ENCODE measurements at regions not wholly inside any gene's neighbourhood (a gene's known extent, or its start where the extent isn't known, plus 50 kb on each side); places are given as distances from the start of the nearest gene placed in this dataset.

DNA sequence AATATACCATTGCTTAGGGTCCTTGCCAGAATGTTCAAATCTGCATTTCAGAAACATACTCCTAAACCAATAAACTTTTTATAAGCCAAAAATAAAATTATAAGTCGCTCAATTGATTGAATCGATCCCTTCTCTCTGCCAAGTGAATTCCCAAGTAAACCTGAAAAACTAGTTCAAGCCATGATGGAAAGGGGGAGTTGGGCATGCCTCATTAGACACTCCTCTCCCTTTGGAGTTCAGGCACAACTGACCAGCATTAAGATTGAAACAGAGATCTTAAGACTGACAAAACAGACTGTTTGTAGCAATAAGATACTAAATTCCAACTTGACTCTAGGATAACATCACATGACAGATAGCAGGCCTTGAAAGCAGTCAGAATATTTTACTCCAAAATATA lies 113.7 kb upstream of the RASGRP1 start:
- Mint-ChIP-seq H3K27ac (no peak overlapping the region), H3K9me3 (peaks cover 11% of the 10 kb centered on the region), H3K36me3 (no peaks in the 10 kb centered on the region), H3K4me1 (0 out of 2 replicates have a peak, but pooled peaks cover 3% of the 10 kb centered on the region), H3K4me3 (no peak overlapping the region), H3K27me3 (ENCODE audit: low read depth) (no peaks in the 10 kb centered on the region; the same call in 1 of the 2 replicates)
- TF ChIP-seq ATF1 (CRISPR knock-in tag; IDR thresholded peaks at IDR 0.05) (no peak), EMX1 (CRISPR knock-in tag; IDR thresholded peaks at IDR 0.05) (no peak), HMGA2 (CRISPR knock-in tag; IDR thresholded peaks at IDR 0.05) (no peak), JAZF1 (CRISPR knock-in tag; IDR thresholded peaks at IDR 0.05) (no peak), TEAD4 (CRISPR knock-in tag; IDR thresholded peaks at IDR 0.05) (no peak), NFATC4 (CRISPR knock-in tag; IDR thresholded peaks at IDR 0.05) (no peak), RELA (CRISPR knock-in tag; IDR thresholded peaks at IDR 0.05; ENCODE audit: borderline replicate concordance) (no peak), NR3C1 (CRISPR knock-in tag; conservative IDR thresholded peaks at IDR 0.05; ENCODE audit: low read depth) (no peak), IRF1 (CRISPR knock-in tag; IDR thresholded peaks at IDR 0.05) (no peak), KAT7 (CRISPR knock-in tag; IDR thresholded peaks at IDR 0.05; ENCODE audit: borderline replicate concordance) (no peak), CBFB (CRISPR knock-in tag; IDR thresholded peaks at IDR 0.05; ENCODE audit: low read depth) (no peak), TP53 (CRISPR knock-in tag; IDR thresholded peaks at IDR 0.05) (no peak), ZNF416 (CRISPR knock-in tag; IDR thresholded peaks at IDR 0.05) (no peak), TCF7 (CRISPR knock-in tag; IDR thresholded peaks at IDR 0.05; ENCODE audit: low read depth) (no peak)
- TF ChIP-seq, protein P1, sequence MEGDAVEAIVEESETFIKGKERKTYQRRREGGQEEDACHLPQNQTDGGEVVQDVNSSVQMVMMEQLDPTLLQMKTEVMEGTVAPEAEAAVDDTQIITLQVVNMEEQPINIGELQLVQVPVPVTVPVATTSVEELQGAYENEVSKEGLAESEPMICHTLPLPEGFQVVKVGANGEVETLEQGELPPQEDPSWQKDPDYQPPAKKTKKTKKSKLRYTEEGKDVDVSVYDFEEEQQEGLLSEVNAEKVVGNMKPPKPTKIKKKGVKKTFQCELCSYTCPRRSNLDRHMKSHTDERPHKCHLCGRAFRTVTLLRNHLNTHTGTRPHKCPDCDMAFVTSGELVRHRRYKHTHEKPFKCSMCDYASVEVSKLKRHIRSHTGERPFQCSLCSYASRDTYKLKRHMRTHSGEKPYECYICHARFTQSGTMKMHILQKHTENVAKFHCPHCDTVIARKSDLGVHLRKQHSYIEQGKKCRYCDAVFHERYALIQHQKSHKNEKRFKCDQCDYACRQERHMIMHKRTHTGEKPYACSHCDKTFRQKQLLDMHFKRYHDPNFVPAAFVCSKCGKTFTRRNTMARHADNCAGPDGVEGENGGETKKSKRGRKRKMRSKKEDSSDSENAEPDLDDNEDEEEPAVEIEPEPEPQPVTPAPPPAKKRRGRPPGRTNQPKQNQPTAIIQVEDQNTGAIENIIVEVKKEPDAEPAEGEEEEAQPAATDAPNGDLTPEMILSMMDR (IDR thresholded peaks at IDR 0.05) = no peak
- TF ChIP-seq, protein P2, sequence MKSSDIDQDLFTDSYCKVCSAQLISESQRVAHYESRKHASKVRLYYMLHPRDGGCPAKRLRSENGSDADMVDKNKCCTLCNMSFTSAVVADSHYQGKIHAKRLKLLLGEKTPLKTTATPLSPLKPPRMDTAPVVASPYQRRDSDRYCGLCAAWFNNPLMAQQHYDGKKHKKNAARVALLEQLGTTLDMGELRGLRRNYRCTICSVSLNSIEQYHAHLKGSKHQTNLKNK (CRISPR knock-in tag; IDR thresholded peaks at IDR 0.05) = no peak
- TF ChIP-seq, protein P3, sequence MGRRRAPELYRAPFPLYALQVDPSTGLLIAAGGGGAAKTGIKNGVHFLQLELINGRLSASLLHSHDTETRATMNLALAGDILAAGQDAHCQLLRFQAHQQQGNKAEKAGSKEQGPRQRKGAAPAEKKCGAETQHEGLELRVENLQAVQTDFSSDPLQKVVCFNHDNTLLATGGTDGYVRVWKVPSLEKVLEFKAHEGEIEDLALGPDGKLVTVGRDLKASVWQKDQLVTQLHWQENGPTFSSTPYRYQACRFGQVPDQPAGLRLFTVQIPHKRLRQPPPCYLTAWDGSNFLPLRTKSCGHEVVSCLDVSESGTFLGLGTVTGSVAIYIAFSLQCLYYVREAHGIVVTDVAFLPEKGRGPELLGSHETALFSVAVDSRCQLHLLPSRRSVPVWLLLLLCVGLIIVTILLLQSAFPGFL (CRISPR knock-in tag; IDR thresholded peaks at IDR 0.05; ENCODE audit: borderline replicate concordance) = no peak
- ATAC-seq (no peak), DNase-seq (ENCODE audit: low spot score) (no peak)
- CTCF ChIA-PET = interaction anchor here (1.4 kb wide), 1 partner anchor 238 kb away, joined by 4 read pairs; no protein-coding TSS in a partner anchor
- POLR2A ChIA-PET = no interaction called here

GRCh38 chr15:38680775-38681174 lies 116.2 kb upstream of the RASGRP1 start:
- DNase-seq (ENCODE audit: low spot score) = no peak

More at GRCh38 chr15:38680775-38681174, 116.2 kb upstream of the RASGRP1 start:
- no peak for ATAC-seq
- CTCF ChIA-PET = interaction anchor here (1.1 kb wide), 1 partner anchor 10 kb away, joined by 6 read pairs; no protein-coding TSS in a partner anchor
- peaks cover 11% of the 10 kb centered on the region for H3K9me3 Mint-ChIP-seq
- H3K4me3 Mint-ChIP-seq = no peak overlapping the region
- no peaks in the 10 kb centered on the region; the same call in 1 of the 2 replicates for H3K27me3 Mint-ChIP-seq (ENCODE audit: low read depth)
- no peaks in the 10 kb centered on the region for H3K36me3 Mint-ChIP-seq
- H3K27ac Mint-ChIP-seq = no peak overlapping the region
- POLR2A ChIA-PET = no interaction called here
- H3K4me1 Mint-ChIP-seq = 0 out of 2 replicates have a peak, but pooled peaks cover 3% of the 10 kb centered on the region
- TF ChIP-seq MYBL2 (CRISPR knock-in tag; IDR thresholded peaks at IDR 0.05) (no peak), ZBTB21 (CRISPR knock-in tag; IDR thresholded peaks at IDR 0.05; ENCODE audit: borderline replicate concordance) (no peak), ATF1 (CRISPR knock-in tag; IDR thresholded peaks at IDR 0.05) (no peak), HMGA2 (CRISPR knock-in tag; IDR thresholded peaks at IDR 0.05) (no peak), SP1 (CRISPR knock-in tag; conservative IDR thresholded peaks at IDR 0.05) (no peak), ZNF317 (CRISPR knock-in tag; IDR thresholded peaks at IDR 0.05; ENCODE audit: borderline replicate concordance, low read depth) (no peak)
- TF ChIP-seq, protein P4, sequence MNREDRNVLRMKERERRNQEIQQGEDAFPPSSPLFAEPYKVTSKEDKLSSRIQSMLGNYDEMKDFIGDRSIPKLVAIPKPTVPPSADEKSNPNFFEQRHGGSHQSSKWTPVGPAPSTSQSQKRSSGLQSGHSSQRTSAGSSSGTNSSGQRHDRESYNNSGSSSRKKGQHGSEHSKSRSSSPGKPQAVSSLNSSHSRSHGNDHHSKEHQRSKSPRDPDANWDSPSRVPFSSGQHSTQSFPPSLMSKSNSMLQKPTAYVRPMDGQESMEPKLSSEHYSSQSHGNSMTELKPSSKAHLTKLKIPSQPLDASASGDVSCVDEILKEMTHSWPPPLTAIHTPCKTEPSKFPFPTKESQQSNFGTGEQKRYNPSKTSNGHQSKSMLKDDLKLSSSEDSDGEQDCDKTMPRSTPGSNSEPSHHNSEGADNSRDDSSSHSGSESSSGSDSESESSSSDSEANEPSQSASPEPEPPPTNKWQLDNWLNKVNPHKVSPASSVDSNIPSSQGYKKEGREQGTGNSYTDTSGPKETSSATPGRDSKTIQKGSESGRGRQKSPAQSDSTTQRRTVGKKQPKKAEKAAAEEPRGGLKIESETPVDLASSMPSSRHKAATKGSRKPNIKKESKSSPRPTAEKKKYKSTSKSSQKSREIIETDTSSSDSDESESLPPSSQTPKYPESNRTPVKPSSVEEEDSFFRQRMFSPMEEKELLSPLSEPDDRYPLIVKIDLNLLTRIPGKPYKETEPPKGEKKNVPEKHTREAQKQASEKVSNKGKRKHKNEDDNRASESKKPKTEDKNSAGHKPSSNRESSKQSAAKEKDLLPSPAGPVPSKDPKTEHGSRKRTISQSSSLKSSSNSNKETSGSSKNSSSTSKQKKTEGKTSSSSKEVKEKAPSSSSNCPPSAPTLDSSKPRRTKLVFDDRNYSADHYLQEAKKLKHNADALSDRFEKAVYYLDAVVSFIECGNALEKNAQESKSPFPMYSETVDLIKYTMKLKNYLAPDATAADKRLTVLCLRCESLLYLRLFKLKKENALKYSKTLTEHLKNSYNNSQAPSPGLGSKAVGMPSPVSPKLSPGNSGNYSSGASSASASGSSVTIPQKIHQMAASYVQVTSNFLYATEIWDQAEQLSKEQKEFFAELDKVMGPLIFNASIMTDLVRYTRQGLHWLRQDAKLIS (CRISPR knock-in tag; IDR thresholded peaks at IDR 0.05; ENCODE audit: borderline replicate concordance) = no peak
